CD4-positive, CD25-positive, alpha-beta regulatory T cell (primary cell): ENCODE measurements at regions not wholly inside any gene's neighbourhood (a gene's known extent, or its start where the extent isn't known, plus 50 kb on each side); places are given as distances from the start of the nearest gene placed in this dataset.
"Not testable (repeated sequence)": the region's sequence is repeated elsewhere in the genome, so short reads cannot be mapped to it uniquely, and the experiment has no call there.

ENCODE experiments used
- ATAC-seq, 2 donors: fragments of 150-1000 bp; cut with Tn5 transposase; one replicate each; pipeline ENCODE4 v1.10.0; 2021; ENCODE audit warnings: low read depth in 2 of 2, moderate number of reproducible peaks in 2 of 2, moderate library complexity in 1 of 2
- DNase-seq, 3 donors: peaks; one replicate each; pipeline versions ENCODE4 v3.0.0 to v3.0.0-alpha.2; 2012 to 2022; ENCODE audit warnings: mixed read lengths in 1 of 3
- H3K27ac ChIP-seq: one replicate; pipeline ENCODE4 v1.7.0; 2013; ENCODE audit warnings: mild to moderate bottlenecking, low read length; ENCODE audit not compliant: insufficient read depth, poor library complexity, severe bottlenecking
- H3K27me3 ChIP-seq: one replicate; pipeline ENCODE4 v1.7.0; 2013; ENCODE audit warnings: low read length; ENCODE audit not compliant: control insufficient read depth, insufficient read depth
- H3K36me3 ChIP-seq: one replicate; pipeline ENCODE4 v1.7.0; 2013; ENCODE audit warnings: mild to moderate bottlenecking, low read length, moderate library complexity; ENCODE audit not compliant: control insufficient read depth, insufficient read depth
- H3K4me1 ChIP-seq: 2 replicates; pipeline ENCODE4 v1.7.0; 2013; ENCODE audit warnings: mild to moderate bottlenecking, low read length; ENCODE audit not compliant: insufficient read depth, control insufficient read depth, poor library complexity, severe bottlenecking
- H3K4me3 ChIP-seq: one replicate; pipeline ENCODE4 v1.7.0; 2013; ENCODE audit warnings: low read depth, mild to moderate bottlenecking, low read length, moderate library complexity
- H3K9me3 ChIP-seq, 2 experiments: 1 replicate in 1 of 2; 2 replicates in 1 of 2; pipeline ENCODE4 v1.7.0; 2013; ENCODE audit warnings: low read length in 2 of 2, mild to moderate bottlenecking in 1 of 2, moderate library complexity in 1 of 2; ENCODE audit not compliant: control insufficient read depth in 2 of 2
- H3K27ac Mint-ChIP-seq, 3 donors: one replicate each; pipeline ENCODE4 v1.8.0; 2020 to 2022; ENCODE audit warnings: mild to moderate bottlenecking in 3 of 3, mixed read lengths in 3 of 3, moderate library complexity in 2 of 3
- H3K27me3 Mint-ChIP-seq: one replicate; pipeline ENCODE4 v1.8.0; 2022; ENCODE audit warnings: mild to moderate bottlenecking, mixed read lengths
- H3K36me3 Mint-ChIP-seq: one replicate; pipeline ENCODE4 v1.8.0; 2020; ENCODE audit warnings: mixed read lengths
- H3K4me1 Mint-ChIP-seq, 4 donors: one replicate each; pipeline ENCODE4 v1.8.0; 2020 to 2022; ENCODE audit warnings: mixed read lengths in 4 of 4, mild to moderate bottlenecking in 1 of 4
- H3K4me3 Mint-ChIP-seq, 4 donors: one replicate each; pipeline ENCODE4 v1.8.0; 2020 to 2022; ENCODE audit warnings: mild to moderate bottlenecking in 4 of 4, mixed read lengths in 4 of 4, moderate library complexity in 3 of 4
- H3K9me3 Mint-ChIP-seq, 7 donors: one replicate each; pipeline ENCODE4 v1.8.0; 2020 to 2022; ENCODE audit warnings: mixed read lengths in 7 of 7, mild to moderate bottlenecking in 3 of 7, moderate library complexity in 2 of 7

GRCh38 chr11:116042146-116042545 is 537.9 kb upstream of the CADM1 start:
- H3K4me1 ChIP-seq = no peaks in the 10 kb centered on the region
- DNase-seq (no peak), ATAC-seq (no peak)
- Mint-ChIP-seq H3K27ac (no peak overlapping the region), H3K9me3 (peaks cover 0 to 1% (median 0%) of the 10 kb centered on the region in 7 donors), H3K4me3 (no peak overlapping the region), H3K36me3 (no peaks in the 10 kb centered on the region), H3K27me3 (peaks cover 7% of the 10 kb centered on the region), H3K4me1 (peaks cover 0 to 2% (median 0%) of the 10 kb centered on the region in 4 donors)
- H3K27me3 ChIP-seq = no peaks in the 10 kb centered on the region
- H3K4me3 ChIP-seq = no peak overlapping the region
- no peaks in the 10 kb centered on the region for H3K36me3 ChIP-seq
- no peak overlapping the region for H3K27ac ChIP-seq
- no peaks in the 10 kb centered on the region for H3K9me3 ChIP-seq

GRCh38 chr11:116037861-116038260 is 533.6 kb upstream of the CADM1 start:
- Mint-ChIP-seq H3K4me1 (peaks cover 0 to 2% (median 0%) of the 10 kb centered on the region in 4 donors), H3K27ac (no peak overlapping the region), H3K4me3 (no peak overlapping the region), H3K9me3 (peaks cover 0 to 1% (median 0%) of the 10 kb centered on the region in 7 donors), H3K36me3 (no peaks in the 10 kb centered on the region), H3K27me3 (peaks cover 4% of the 10 kb centered on the region)
- Histone ChIP-seq H3K9me3 (no peaks in the 10 kb centered on the region), H3K36me3 (no peaks in the 10 kb centered on the region), H3K4me1 (no peaks in the 10 kb centered on the region), H3K27me3 (no peaks in the 10 kb centered on the region), H3K27ac (no peak overlapping the region), H3K4me3 (no peak overlapping the region)
- no peak for ATAC-seq
- DNase-seq = no peak

- no peak overlapping the region for H3K4me3 Mint-ChIP-seq
- no peaks in the 10 kb centered on the region for H3K36me3 ChIP-seq
- no peaks in the 10 kb centered on the region for H3K4me1 Mint-ChIP-seq
- H3K4me1 ChIP-seq = no peaks in the 10 kb centered on the region
- peaks cover 0 to 3% (median 1%) of the 10 kb centered on the region in 7 donors for H3K9me3 Mint-ChIP-seq
- DNase-seq = no peak
- peaks cover 4% of the 10 kb centered on the region for H3K27me3 Mint-ChIP-seq
- no peaks in the 10 kb centered on the region for H3K27me3 ChIP-seq
- no peak overlapping the region for H3K4me3 ChIP-seq
- no peak overlapping the region for H3K27ac Mint-ChIP-seq
- no peak overlapping the region for H3K27ac ChIP-seq
- ATAC-seq = no peak
- no peaks in the 10 kb centered on the region for H3K9me3 ChIP-seq
- H3K36me3 Mint-ChIP-seq = no peaks in the 10 kb centered on the region
Observed at GRCh38 chr11:116035977-116036376, 531.8 kb upstream of the CADM1 start.

GRCh38 chr11:116033931-116034553 is 529.8 kb upstream of the CADM1 start:
- H3K36me3 Mint-ChIP-seq = no peaks in the 10 kb centered on the region
- ATAC-seq (no peak), DNase-seq (no peak)
- no peak overlapping the region for H3K27ac Mint-ChIP-seq
- Histone ChIP-seq H3K36me3 (no peaks in the 10 kb centered on the region), H3K4me3 (no peak overlapping the region), H3K27ac (no peak overlapping the region), H3K27me3 (no peaks in the 10 kb centered on the region), H3K4me1 (no peaks in the 10 kb centered on the region), H3K9me3 (no peaks in the 10 kb centered on the region)
- H3K27me3 Mint-ChIP-seq = peaks cover 4% of the 10 kb centered on the region
- peaks cover 0 to 7% (median 3%) of the 10 kb centered on the region in 7 donors for H3K9me3 Mint-ChIP-seq
- no peaks in the 10 kb centered on the region for H3K4me1 Mint-ChIP-seq
- no peak overlapping the region for H3K4me3 Mint-ChIP-seq

GRCh38 chr11:116030697-116031331 is 526.6 kb upstream of the CADM1 start:
- no peak overlapping the region for H3K27ac ChIP-seq
- Mint-ChIP-seq H3K9me3 (peaks cover 0 to 13% (median 4%) of the 10 kb centered on the region in 7 donors), H3K36me3 (no peaks in the 10 kb centered on the region), H3K4me1 (no peaks in the 10 kb centered on the region), H3K4me3 (no peak overlapping the region), H3K27ac (no peak overlapping the region), H3K27me3 (peaks cover 4% of the 10 kb centered on the region)
- DNase-seq (no peak), ATAC-seq (no peak)
- no peak overlapping the region for H3K4me3 ChIP-seq
- no peaks in the 10 kb centered on the region for H3K36me3 ChIP-seq
- no peaks in the 10 kb centered on the region for H3K9me3 ChIP-seq
- H3K27me3 ChIP-seq = no peaks in the 10 kb centered on the region
- H3K4me1 ChIP-seq = no peaks in the 10 kb centered on the region

- not testable (repeated sequence) for ATAC-seq, DNase-seq, H3K36me3 ChIP-seq, H3K4me1 Mint-ChIP-seq, H3K27ac Mint-ChIP-seq, H3K9me3 ChIP-seq, H3K27me3 ChIP-seq, H3K4me1 ChIP-seq, H3K27me3 Mint-ChIP-seq, H3K4me3 ChIP-seq, H3K4me3 Mint-ChIP-seq, H3K36me3 Mint-ChIP-seq, H3K27ac ChIP-seq
- peaks cover 0 to 13% (median 4%) of the 10 kb centered on the region in 7 donors for H3K9me3 Mint-ChIP-seq
Observed at GRCh38 chr11:116028506-116028905, 524.3 kb upstream of the CADM1 start.

GRCh38 chr11:115999437-115999836 is 495.2 kb upstream of the CADM1 start:
- no peaks in the 10 kb centered on the region for H3K9me3 ChIP-seq
- no peaks in the 10 kb centered on the region for H3K36me3 ChIP-seq
- DNase-seq (no peak), ATAC-seq (no peak)
- Mint-ChIP-seq H3K27me3 (peaks cover 4% of the 10 kb centered on the region), H3K4me3 (no peak overlapping the region), H3K36me3 (no peaks in the 10 kb centered on the region), H3K27ac (no peak overlapping the region), H3K4me1 (no peaks in the 10 kb centered on the region), H3K9me3 (peaks cover 0 to 7% (median 2%) of the 10 kb centered on the region in 7 donors)
- no peak overlapping the region for H3K4me3 ChIP-seq
- peaks cover 2% of the 10 kb centered on the region for H3K27me3 ChIP-seq
- H3K4me1 ChIP-seq = no peaks in the 10 kb centered on the region
- H3K27ac ChIP-seq = no peak overlapping the region

GRCh38 chr11:115996808-115997188 is 492.6 kb upstream of the CADM1 start:
- ATAC-seq = peak in 1 of 2 donors; percentile 28
- no peak overlapping the region for H3K4me3 Mint-ChIP-seq

More at GRCh38 chr11:115996808-115997188, 492.6 kb upstream of the CADM1 start:
- Histone ChIP-seq H3K4me3 (no peak overlapping the region), H3K36me3 (no peaks in the 10 kb centered on the region), H3K9me3 (no peaks in the 10 kb centered on the region), H3K4me1 (no peaks in the 10 kb centered on the region), H3K27me3 (no peaks in the 10 kb centered on the region), H3K27ac (no peak overlapping the region)
- peaks cover 4% of the 10 kb centered on the region for H3K27me3 Mint-ChIP-seq
- no peak for DNase-seq
- peaks cover 0 to 7% (median 2%) of the 10 kb centered on the region in 7 donors for H3K9me3 Mint-ChIP-seq
- H3K27ac Mint-ChIP-seq = no peak overlapping the region
- no peaks in the 10 kb centered on the region for H3K4me1 Mint-ChIP-seq
- no peaks in the 10 kb centered on the region for H3K36me3 Mint-ChIP-seq
